ENCODE measurements at regions not wholly inside any gene's neighbourhood (a gene's known extent, or its start where the extent isn't known, plus 50 kb on each side); places are given as distances from the start of the nearest gene placed in this dataset.

GRCh38 chr5:63240063-63240755 is 661.6 kb downstream of the LRRC70 start (continued):
- no peak for TF ChIP-seq NRF1 (IDR thresholded peaks at IDR 0.05; ENCODE audit: low read depth, low read length)
- TF ChIP-seq KDM1A (IDR thresholded peaks at IDR 0.05; ENCODE audit: borderline replicate concordance, low read length): no peak

Data from H1 (cell line).